Upper lobe of left lung (tissue), 4 donors: ENCODE measurements at regions not wholly inside any gene's neighbourhood (a gene's known extent, or its start where the extent isn't known, plus 50 kb on each side); places are given as distances from the start of the nearest gene placed in this dataset.

ENCODE experiments used
- POLR2A ChIP-seq, 4 donors: fragments of 450-650 bp; IDR thresholded peaks; one replicate each; pipeline ENCODE4 v1.5.1; 2016 to 2017; ENCODE audit warnings: antibody characterized with exemption in 4 of 4, mild to moderate bottlenecking in 2 of 4
- POLR2AphosphoS5 ChIP-seq, 2 donors: sonication (generic); formaldehyde crosslinking; IDR thresholded peaks; one replicate each; pipeline ENCODE4 v1.5.1; 2017; ENCODE audit warnings: antibody characterized with exemption in 2 of 2
- TF ChIP-seq, protein P1 (sequence below), 6 experiments: fragments of 450-650 bp in 4 of 6; fragments of 200-600 bp in 2 of 6; sonication (generic) in 2 of 6; IDR thresholded peaks; one replicate each; pipeline ENCODE4 v1.5.1; 2016 to 2019; ENCODE audit warnings: antibody characterized with exemption in 6 of 6

DNA sequence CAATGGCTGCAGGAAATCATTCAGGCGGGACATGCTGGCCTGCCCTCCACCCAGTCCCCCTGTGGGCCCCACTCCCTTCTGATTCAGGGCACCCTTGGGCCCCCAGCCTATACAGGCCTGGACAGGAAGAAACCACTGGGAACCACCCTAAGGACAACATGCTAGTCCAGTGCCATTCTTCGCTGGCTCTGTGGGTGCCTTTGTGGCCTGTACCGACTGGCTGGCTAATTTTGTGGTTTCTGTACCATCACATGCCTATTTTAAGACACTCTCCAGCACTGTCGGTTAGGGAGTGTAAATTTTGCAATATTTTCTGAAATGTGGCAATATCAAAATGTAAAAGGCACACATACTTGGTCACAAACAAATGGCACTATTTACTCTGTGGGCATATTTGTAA is 61.4 kb upstream of the POLG start:
- TF ChIP-seq, protein P1, sequence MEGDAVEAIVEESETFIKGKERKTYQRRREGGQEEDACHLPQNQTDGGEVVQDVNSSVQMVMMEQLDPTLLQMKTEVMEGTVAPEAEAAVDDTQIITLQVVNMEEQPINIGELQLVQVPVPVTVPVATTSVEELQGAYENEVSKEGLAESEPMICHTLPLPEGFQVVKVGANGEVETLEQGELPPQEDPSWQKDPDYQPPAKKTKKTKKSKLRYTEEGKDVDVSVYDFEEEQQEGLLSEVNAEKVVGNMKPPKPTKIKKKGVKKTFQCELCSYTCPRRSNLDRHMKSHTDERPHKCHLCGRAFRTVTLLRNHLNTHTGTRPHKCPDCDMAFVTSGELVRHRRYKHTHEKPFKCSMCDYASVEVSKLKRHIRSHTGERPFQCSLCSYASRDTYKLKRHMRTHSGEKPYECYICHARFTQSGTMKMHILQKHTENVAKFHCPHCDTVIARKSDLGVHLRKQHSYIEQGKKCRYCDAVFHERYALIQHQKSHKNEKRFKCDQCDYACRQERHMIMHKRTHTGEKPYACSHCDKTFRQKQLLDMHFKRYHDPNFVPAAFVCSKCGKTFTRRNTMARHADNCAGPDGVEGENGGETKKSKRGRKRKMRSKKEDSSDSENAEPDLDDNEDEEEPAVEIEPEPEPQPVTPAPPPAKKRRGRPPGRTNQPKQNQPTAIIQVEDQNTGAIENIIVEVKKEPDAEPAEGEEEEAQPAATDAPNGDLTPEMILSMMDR (IDR thresholded peaks at IDR 0.05) = no peak
- TF ChIP-seq POLR2AphosphoS5 (IDR thresholded peaks at IDR 0.05) (no peak), POLR2A (IDR thresholded peaks at IDR 0.05) (no peak)
